H1 (cell line): ENCODE measurements at regions not wholly inside any gene's neighbourhood (a gene's known extent, or its start where the extent isn't known, plus 50 kb on each side); places are given as distances from the start of the nearest gene placed in this dataset.

Experiments used
- CTCF ChIA-PET: fragments of 300-600 bp; sonication (Branson Sonifier 250); formaldehyde crosslinking; loops from one replicate; lab custom pipeline; 2021; ENCODE audit not compliant: partially characterized antibody; lab: Charles Lee
- POLR2A ChIA-PET: fragments of 300-600 bp; sonication (Branson Sonifier 250); formaldehyde crosslinking; loops from one replicate; lab custom pipeline; 2021; ENCODE audit warnings: inconsistent platforms; ENCODE audit not compliant: partially characterized antibody; lab: Charles Lee
- DNase-seq, 2 experiments: peaks; one replicate each; pipeline versions ENCODE4 v3.0.0 to v3.0.0-alpha.2; 2010 to 2022; ENCODE audit warnings: low spot score in 2 of 2, low read depth in 1 of 2, mixed read lengths in 1 of 2
- FAIRE-seq: peaks from 2 replicates; lab custom pipeline; 2011; peaks lifted over from hg19 to GRCh38; lab: Jason Lieb, UNC
- H2AFZ ChIP-seq: 2 replicates; pipeline ENCODE4 v1.8.1; 2012; ENCODE audit warnings: low read length, inconsistent platforms
- H2AK5ac ChIP-seq: 2 replicates; pipeline ENCODE4 v1.6.1; 2013; ENCODE audit warnings: low read depth, low read length
- H2BK120ac ChIP-seq: replicated peaks from 2 replicates; pipeline ENCODE3; 2013; ENCODE audit warnings: low read depth, low read length, inconsistent platforms
- H2BK12ac ChIP-seq: 2 replicates; pipeline ENCODE4 v1.6.1; 2013; ENCODE audit warnings: low read depth, low read length
- H2BK15ac ChIP-seq: 2 replicates; pipeline ENCODE4 v1.6.1; 2013; ENCODE audit warnings: low read length
- H2BK20ac ChIP-seq: 2 replicates; pipeline ENCODE4 v1.6.1; 2013; ENCODE audit warnings: low read length
- H2BK5ac ChIP-seq: 2 replicates; pipeline ENCODE4 v1.6.1; 2013; ENCODE audit warnings: low read depth, low read length
- H3K14ac ChIP-seq: 2 replicates; pipeline ENCODE4 v1.6.1; 2013; ENCODE audit warnings: inconsistent platforms; ENCODE audit not compliant: insufficient read length
- H3K18ac ChIP-seq: 2 replicates; pipeline ENCODE4 v1.6.1; 2013; ENCODE audit warnings: low read length; ENCODE audit errors: extremely low read depth
- H3K23ac ChIP-seq: 2 replicates; pipeline ENCODE4 v1.6.1; 2013; ENCODE audit warnings: inconsistent platforms; ENCODE audit not compliant: insufficient read length
- H3K23me2 ChIP-seq: 2 replicates; pipeline ENCODE4 v1.6.1; 2013; ENCODE audit warnings: low read depth, low read length
- H3K27ac ChIP-seq: 2 replicates; pipeline ENCODE4 v1.6.1; 2011; ENCODE audit warnings: low read depth, low read length, inconsistent platforms
- H3K27me3 ChIP-seq, 4 experiments: replicated peaks in 1 of 4; 1 replicate in 1 of 4; 2 replicates in 3 of 4; pipeline versions ENCODE4 v1.6.1 to v1.8.1; 2011 to 2013; ENCODE audit warnings: low read length in 3 of 4, mild to moderate bottlenecking in 3 of 4, inconsistent platforms in 2 of 4, mixed read lengths in 2 of 4, moderate library complexity in 1 of 4; ENCODE audit not compliant: control insufficient read depth in 3 of 4, insufficient read depth in 3 of 4; ENCODE audit errors: extremely low read depth in 1 of 4
- H3K36me3 ChIP-seq, 4 experiments: 2 replicates each; pipeline versions ENCODE4 v1.6.1 to v1.8.1; 2011 to 2013; ENCODE audit warnings: mild to moderate bottlenecking in 4 of 4, low read length in 3 of 4, moderate library complexity in 2 of 4, control low read depth in 1 of 4, inconsistent platforms in 1 of 4; ENCODE audit not compliant: insufficient read depth in 4 of 4, control insufficient read depth in 2 of 4
- H3K4ac ChIP-seq: replicated peaks from 2 replicates; pipeline ENCODE3; 2013; ENCODE audit warnings: low read length, low read depth, mixed read lengths, inconsistent platforms; ENCODE audit not compliant: insufficient read length
- H3K4me1 ChIP-seq, 4 experiments: replicated peaks in 1 of 4; 1 replicate in 1 of 4; 2 replicates in 3 of 4; pipeline versions ENCODE4 v1.6.1 to v1.8.1; 2011 to 2013; ENCODE audit warnings: low read length in 3 of 4, inconsistent platforms in 2 of 4, mixed read lengths in 1 of 4; ENCODE audit not compliant: insufficient read depth in 4 of 4, control insufficient read depth in 3 of 4
- H3K4me2 ChIP-seq, 2 experiments: 2 replicates each; pipeline versions ENCODE4 v1.6.1 to v1.8.1; 2011 to 2013; ENCODE audit warnings: low read depth in 2 of 2, low read length in 2 of 2, control low read depth in 1 of 2, inconsistent platforms in 1 of 2, mild to moderate bottlenecking in 1 of 2; ENCODE audit not compliant: insufficient read depth in 1 of 2
- H3K4me3 ChIP-seq, 4 experiments: fragments of 200-600, 300-600 bp in 1 of 4; sonication (generic), shearing (Covaris generic), sonication (Bioruptor Twin) in 1 of 4; 2 replicates each; pipeline versions ENCODE4 v1.5.1 to v1.8.1; 2011 to 2016; ENCODE audit warnings: low read length in 4 of 4, low read depth in 3 of 4, control low read depth in 2 of 4, inconsistent platforms in 2 of 4, mild to moderate bottlenecking in 2 of 4, mixed read lengths in 1 of 4, moderate library complexity in 1 of 4; ENCODE audit not compliant: insufficient read depth in 2 of 4; ENCODE audit errors: extremely low read depth in 1 of 4
- H3K56ac ChIP-seq: replicated peaks from 2 replicates; pipeline ENCODE3; 2013; ENCODE audit warnings: low read depth, mild to moderate bottlenecking, mixed read lengths, low read length, inconsistent platforms; ENCODE audit not compliant: insufficient read length
- H3K79me1 ChIP-seq: 2 replicates; pipeline ENCODE4 v1.6.1; 2013; ENCODE audit warnings: low read depth, low read length, control low read depth
- H3K79me2 ChIP-seq, 2 experiments: 2 replicates each; pipeline versions ENCODE4 v1.6.1 to v1.8.1; 2012 to 2013; ENCODE audit warnings: low read length in 2 of 2, mild to moderate bottlenecking in 2 of 2, inconsistent platforms in 1 of 2; ENCODE audit not compliant: insufficient read depth in 2 of 2, control insufficient read depth in 1 of 2
- H3K9ac ChIP-seq, 4 experiments: replicated peaks in 1 of 4; 1 replicate in 1 of 4; 2 replicates in 3 of 4; pipeline versions ENCODE4 v1.6.1 to v1.8.1; 2011 to 2013; ENCODE audit warnings: low read depth in 3 of 4, low read length in 3 of 4, control low read depth in 2 of 4, mild to moderate bottlenecking in 2 of 4, moderate library complexity in 2 of 4, inconsistent platforms in 1 of 4; ENCODE audit errors: extremely low read depth in 1 of 4
- H3K9me3 ChIP-seq, 2 experiments: 2 replicates each; pipeline versions ENCODE4 v1.6.1 to v1.8.1; 2012 to 2013; ENCODE audit warnings: mild to moderate bottlenecking in 2 of 2, moderate library complexity in 2 of 2, control low read depth in 1 of 2, inconsistent platforms in 1 of 2, low read depth in 1 of 2, low read length in 1 of 2, mixed read lengths in 1 of 2; ENCODE audit not compliant: insufficient read depth in 2 of 2
- H4K20me1 ChIP-seq, 2 experiments: replicated peaks in 1 of 2; 2 replicates each; pipeline versions ENCODE3 to v1.8.1; 2011 to 2013; ENCODE audit warnings: inconsistent platforms in 2 of 2, low read length in 2 of 2, mild to moderate bottlenecking in 1 of 2; ENCODE audit not compliant: insufficient read depth in 2 of 2, control insufficient read depth in 1 of 2
- H4K5ac ChIP-seq: 2 replicates; pipeline ENCODE4 v1.6.1; 2013; ENCODE audit warnings: low read length, low read depth, mixed read lengths, inconsistent platforms; ENCODE audit not compliant: insufficient read length
- H4K8ac ChIP-seq: 2 replicates; pipeline ENCODE4 v1.8.0; 2013; ENCODE audit warnings: mild to moderate bottlenecking, moderate library complexity, low read length, inconsistent platforms; ENCODE audit not compliant: insufficient read depth; ENCODE audit errors: extremely low read depth
- H4K91ac ChIP-seq: replicated peaks from 2 replicates; pipeline ENCODE3; 2013; ENCODE audit warnings: low read length, mixed read lengths, inconsistent platforms; ENCODE audit not compliant: insufficient read length
- ATF3 ChIP-seq: IDR thresholded peaks from 2 replicates; pipeline ENCODE4 v1.6.1; 2011; ENCODE audit warnings: low read depth, mild to moderate bottlenecking, low read length; ENCODE audit not compliant: insufficient read depth
- BACH1 ChIP-seq: IDR thresholded peaks from 2 replicates; pipeline ENCODE4 v1.6.1; 2012; ENCODE audit warnings: low read length, improper control_type of control experiment
- BRCA1 ChIP-seq: IDR thresholded peaks from 2 replicates; pipeline ENCODE4 v1.6.1; 2012; ENCODE audit warnings: low read depth, low read length, improper control_type of control experiment
- KDM1A ChIP-seq: fragments of 200-600, 300-600 bp; sonication (generic); IDR thresholded peaks from 2 replicates; pipeline ENCODE4 v1.7.1; 2016; ENCODE audit warnings: mild to moderate bottlenecking, low read length, borderline replicate concordance
- KDM5A ChIP-seq: fragments of 200-600 bp; IDR thresholded peaks from 2 replicates; pipeline ENCODE4 v1.7.1; 2012; ENCODE audit warnings: mild to moderate bottlenecking, low read length, inconsistent platforms, mixed read lengths
- RNF2 ChIP-seq: fragments of 200-900, 300-1000 bp; sonication (generic); IDR thresholded peaks from 2 replicates; pipeline ENCODE4 v1.7.1; 2016; ENCODE audit warnings: borderline replicate concordance, low read depth, mild to moderate bottlenecking, antibody characterized with exemption, low read length; ENCODE audit not compliant: poor library complexity, severe bottlenecking; ENCODE audit errors: missing control alignments
- RXRA ChIP-seq: IDR thresholded peaks from 2 replicates; pipeline ENCODE4 v1.6.1; 2011; ENCODE audit warnings: low read depth, mild to moderate bottlenecking, low read length, moderate library complexity; ENCODE audit not compliant: insufficient read depth
- TBP ChIP-seq: IDR thresholded peaks from 2 replicates; pipeline ENCODE4 v1.6.1; 2011; ENCODE audit warnings: low read depth, low read length, improper control_type of control experiment
- WGBS, 2 experiments: shearing (Covaris generic) in 1 of 2; methylation state at CpG; one replicate each; pipeline versions ENCODE4 v1.1.6 to v1.1.7; 2013 to 2015; ENCODE audit warnings: low lambda C conversion rate in 2 of 2, mixed read lengths in 2 of 2, inconsistent platforms in 1 of 2, low coverage in 1 of 2, missing lambda C conversion rate in 1 of 2; ENCODE audit not compliant: insufficient replicate concordance in 2 of 2, insufficient coverage in 1 of 2, insufficient read length in 1 of 2; ENCODE audit errors: extremely low coverage in 1 of 2, missing lambda C conversion rate in 1 of 2; 5-methylcytosine and 5-hydroxymethylcytosine counted together
- TF ChIP-seq, protein P1 (sequence below): IDR thresholded peaks from 2 replicates; pipeline ENCODE4 v1.6.1; 2012; ENCODE audit warnings: low read length, inconsistent platforms

DNA sequence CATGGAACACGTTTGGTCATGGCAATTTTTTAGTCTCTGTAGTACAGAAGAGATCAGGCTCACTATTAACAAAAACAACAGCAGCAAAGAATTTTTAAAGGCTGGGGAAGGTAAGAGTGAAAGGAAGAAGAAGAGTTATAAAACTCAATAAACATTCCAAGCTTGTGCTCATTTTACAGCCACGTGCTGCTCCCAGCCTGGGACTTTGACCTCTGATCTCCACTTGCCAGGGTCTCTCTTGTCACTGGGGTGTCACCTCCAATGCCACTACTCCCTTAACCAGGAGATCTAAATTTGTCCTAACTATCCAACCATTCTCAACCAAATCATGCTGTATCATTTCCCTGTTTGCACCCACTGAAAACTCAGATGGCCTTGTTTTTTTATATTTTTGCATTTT is 605.1 kb downstream of the VRK1 start:
- H3K23me2 ChIP-seq, result peaks cover 2% of the 10 kb centered on the region; the same call in 1 of the 2 replicates

More for the DNA sequence above, 605.1 kb downstream of the VRK1 start:
- no peak overlapping the region for H3K23ac ChIP-seq
- H2BK15ac ChIP-seq, result no peak overlapping the region
- no peak overlapping the region for H4K91ac ChIP-seq
- FAIRE-seq (no peak), DNase-seq (no peak)
- no peak overlapping the region for H3K18ac ChIP-seq
- no peak overlapping the region for H3K4me3 ChIP-seq
- H2BK5ac ChIP-seq, result no peak overlapping the region
- no peak overlapping the region for H2BK12ac ChIP-seq
- no peaks in the 10 kb centered on the region; the same call in 1 of the 2 replicates for H3K79me1 ChIP-seq
- CTCF ChIA-PET, result interaction anchor here (1.1 kb wide), 1 partner anchor 51 kb away, joined by 4 read pairs; no protein-coding TSS in a partner anchor
- H2BK120ac ChIP-seq, result no peak overlapping the region
- no peak overlapping the region for H2BK20ac ChIP-seq
- H2AFZ ChIP-seq, result no peak overlapping the region
- H3K4me1 ChIP-seq, result peaks cover 0 to under 1% (median 0%) of the 10 kb centered on the region in 4 experiments; a peak in 1 of 7 replicates
- H4K20me1 ChIP-seq, result no peaks in the 10 kb centered on the region
- TF ChIP-seq ATF3, result no peak
- TF ChIP-seq TBP, result no peak
- no peak for TF ChIP-seq KDM1A
- TF ChIP-seq, protein P1, sequence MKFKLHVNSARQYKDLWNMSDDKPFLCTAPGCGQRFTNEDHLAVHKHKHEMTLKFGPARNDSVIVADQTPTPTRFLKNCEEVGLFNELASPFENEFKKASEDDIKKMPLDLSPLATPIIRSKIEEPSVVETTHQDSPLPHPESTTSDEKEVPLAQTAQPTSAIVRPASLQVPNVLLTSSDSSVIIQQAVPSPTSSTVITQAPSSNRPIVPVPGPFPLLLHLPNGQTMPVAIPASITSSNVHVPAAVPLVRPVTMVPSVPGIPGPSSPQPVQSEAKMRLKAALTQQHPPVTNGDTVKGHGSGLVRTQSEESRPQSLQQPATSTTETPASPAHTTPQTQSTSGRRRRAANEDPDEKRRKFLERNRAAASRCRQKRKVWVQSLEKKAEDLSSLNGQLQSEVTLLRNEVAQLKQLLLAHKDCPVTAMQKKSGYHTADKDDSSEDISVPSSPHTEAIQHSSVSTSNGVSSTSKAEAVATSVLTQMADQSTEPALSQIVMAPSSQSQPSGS, result no peak
- no peak for TF ChIP-seq RNF2
- no peak for TF ChIP-seq BACH1
- no peak for TF ChIP-seq RXRA
- no peak for TF ChIP-seq KDM5A
- TF ChIP-seq BRCA1, result no peak
- H3K14ac ChIP-seq, result no peak overlapping the region
- H3K56ac ChIP-seq, result no peak overlapping the region
- H3K79me2 ChIP-seq, result no peaks in the 10 kb centered on the region
- no peak overlapping the region for H3K4ac ChIP-seq
- H4K8ac ChIP-seq, result no peak overlapping the region
- no peak overlapping the region for H4K5ac ChIP-seq
- H3K9ac ChIP-seq, result no peak overlapping the region
- H3K27ac ChIP-seq, result no peak overlapping the region
- H3K9me3 ChIP-seq, result no peaks in the 10 kb centered on the region
- no peaks in the 10 kb centered on the region for H3K36me3 ChIP-seq
- POLR2A ChIA-PET, result no interaction called here
- no peak overlapping the region for H3K4me2 ChIP-seq
- no peaks in the 10 kb centered on the region for H3K27me3 ChIP-seq
- no peak overlapping the region for H2AK5ac ChIP-seq
- WGBS, 2 experiments, result 97% methylated on average over 2 of the region's 2 CpGs; no CpG with 5 or more reads in 1 of the 2 experiments
